Prostate gland (tissue), 2 donors: ENCODE measurements at regions not wholly inside any gene's neighbourhood (a gene's known extent, or its start where the extent isn't known, plus 50 kb on each side); places are given as distances from the start of the nearest gene placed in this dataset.

Source experiments
- DNase-seq: peaks from one replicate; pipeline ENCODE4 v3.0.0-alpha.2; 2019; ENCODE audit warnings: low spot score
- H3K27ac ChIP-seq, 2 donors: fragments of 200-600 bp; sonication (generic); 2 replicates each; pipeline ENCODE4 v1.5.1; 2017 to 2019
- H3K27me3 ChIP-seq: fragments of 200-600 bp; sonication (generic); replicated peaks from 2 replicates; pipeline ENCODE4 v1.5.1; 2019; ENCODE audit not compliant: insufficient read depth
- H3K36me3 ChIP-seq, 2 donors: fragments of 200-600 bp; sonication (generic); 1 replicate in 1 of 2; 2 replicates in 1 of 2; pipeline versions ENCODE4 v1.5.1 to v1.8.1; 2017 to 2019
- H3K4me1 ChIP-seq: fragments of 200-600 bp; sonication (generic); replicated peaks from 2 replicates; pipeline ENCODE4 v1.5.1; 2019
- H3K4me3 ChIP-seq, 2 donors: fragments of 200-600 bp; sonication (generic); 2 replicates each; pipeline ENCODE4 v1.5.1; 2017 to 2019
- H3K9me3 ChIP-seq: fragments of 200-600 bp; sonication (generic); 2 replicates; pipeline ENCODE4 v1.5.1; 2017
- POLR2A ChIP-seq: fragments of 450-650 bp; IDR thresholded peaks from one replicate; pipeline ENCODE4 v1.6.1; 2016; ENCODE audit warnings: antibody characterized with exemption, mild to moderate bottlenecking
- POLR2AphosphoS5 ChIP-seq: sonication (generic); formaldehyde crosslinking; IDR thresholded peaks from one replicate; pipeline ENCODE4 v1.6.1; 2017; ENCODE audit warnings: antibody characterized with exemption
- WGBS: methylation state at CpG from one replicate; pipeline ENCODE4 v1.1.5; 2018; 5-methylcytosine and 5-hydroxymethylcytosine counted together
- intact Hi-C: fragments of 100-400 bp; cut with DNase I; formaldehyde crosslinking; loops from one replicate; pipeline ENCODE4 v1.14.2; 2022
- TF ChIP-seq, protein P1 (sequence below), 4 experiments: fragments of 200-600 bp in 2 of 4; fragments of 450-650 bp in 2 of 4; sonication (generic) in 2 of 4; IDR thresholded peaks; 1 replicate in 3 of 4; 2 replicates in 1 of 4; pipeline ENCODE4 v1.5.1; 2016 to 2019; ENCODE audit warnings: antibody characterized with exemption in 4 of 4, mild to moderate bottlenecking in 2 of 4, moderate library complexity in 2 of 4

DNA sequence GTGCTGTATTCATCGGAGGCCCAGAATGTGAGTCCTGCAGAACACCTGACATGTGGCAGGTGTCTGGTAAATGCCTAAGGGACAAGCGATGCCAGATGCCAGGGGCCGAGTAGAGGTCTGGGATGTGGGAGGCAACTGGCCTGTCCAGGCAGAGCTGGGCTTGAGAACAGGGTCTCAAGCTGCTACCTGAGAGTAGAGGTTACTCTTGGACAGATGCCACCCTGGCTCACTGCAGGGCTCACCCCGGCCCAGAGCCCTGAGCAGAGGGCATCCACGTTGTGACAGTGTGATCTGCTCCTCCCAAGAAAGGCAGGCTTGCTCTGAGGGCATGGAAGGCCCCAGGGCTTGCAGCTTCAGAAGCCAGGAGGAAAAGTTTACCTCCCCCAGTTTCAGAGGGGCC lies 692.0 kb upstream of the ID2 start:
- no peak for DNase-seq
- H3K36me3 ChIP-seq: no peaks in the 10 kb centered on the region
- no peaks in the 10 kb centered on the region for H3K4me1 ChIP-seq
- H3K27me3 ChIP-seq: no peaks in the 10 kb centered on the region
- intact Hi-C loops: no loop called here
- H3K4me3 ChIP-seq: no peak overlapping the region
- H3K9me3 ChIP-seq: no peaks in the 10 kb centered on the region
- 95% methylated on average over 5 of the region's 5 CpGs for WGBS
- no peak overlapping the region for H3K27ac ChIP-seq
- TF ChIP-seq, protein P1, sequence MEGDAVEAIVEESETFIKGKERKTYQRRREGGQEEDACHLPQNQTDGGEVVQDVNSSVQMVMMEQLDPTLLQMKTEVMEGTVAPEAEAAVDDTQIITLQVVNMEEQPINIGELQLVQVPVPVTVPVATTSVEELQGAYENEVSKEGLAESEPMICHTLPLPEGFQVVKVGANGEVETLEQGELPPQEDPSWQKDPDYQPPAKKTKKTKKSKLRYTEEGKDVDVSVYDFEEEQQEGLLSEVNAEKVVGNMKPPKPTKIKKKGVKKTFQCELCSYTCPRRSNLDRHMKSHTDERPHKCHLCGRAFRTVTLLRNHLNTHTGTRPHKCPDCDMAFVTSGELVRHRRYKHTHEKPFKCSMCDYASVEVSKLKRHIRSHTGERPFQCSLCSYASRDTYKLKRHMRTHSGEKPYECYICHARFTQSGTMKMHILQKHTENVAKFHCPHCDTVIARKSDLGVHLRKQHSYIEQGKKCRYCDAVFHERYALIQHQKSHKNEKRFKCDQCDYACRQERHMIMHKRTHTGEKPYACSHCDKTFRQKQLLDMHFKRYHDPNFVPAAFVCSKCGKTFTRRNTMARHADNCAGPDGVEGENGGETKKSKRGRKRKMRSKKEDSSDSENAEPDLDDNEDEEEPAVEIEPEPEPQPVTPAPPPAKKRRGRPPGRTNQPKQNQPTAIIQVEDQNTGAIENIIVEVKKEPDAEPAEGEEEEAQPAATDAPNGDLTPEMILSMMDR (IDR thresholded peaks at IDR 0.05): no peak
- TF ChIP-seq POLR2AphosphoS5: no peak
- TF ChIP-seq POLR2A: no peak

DNA sequence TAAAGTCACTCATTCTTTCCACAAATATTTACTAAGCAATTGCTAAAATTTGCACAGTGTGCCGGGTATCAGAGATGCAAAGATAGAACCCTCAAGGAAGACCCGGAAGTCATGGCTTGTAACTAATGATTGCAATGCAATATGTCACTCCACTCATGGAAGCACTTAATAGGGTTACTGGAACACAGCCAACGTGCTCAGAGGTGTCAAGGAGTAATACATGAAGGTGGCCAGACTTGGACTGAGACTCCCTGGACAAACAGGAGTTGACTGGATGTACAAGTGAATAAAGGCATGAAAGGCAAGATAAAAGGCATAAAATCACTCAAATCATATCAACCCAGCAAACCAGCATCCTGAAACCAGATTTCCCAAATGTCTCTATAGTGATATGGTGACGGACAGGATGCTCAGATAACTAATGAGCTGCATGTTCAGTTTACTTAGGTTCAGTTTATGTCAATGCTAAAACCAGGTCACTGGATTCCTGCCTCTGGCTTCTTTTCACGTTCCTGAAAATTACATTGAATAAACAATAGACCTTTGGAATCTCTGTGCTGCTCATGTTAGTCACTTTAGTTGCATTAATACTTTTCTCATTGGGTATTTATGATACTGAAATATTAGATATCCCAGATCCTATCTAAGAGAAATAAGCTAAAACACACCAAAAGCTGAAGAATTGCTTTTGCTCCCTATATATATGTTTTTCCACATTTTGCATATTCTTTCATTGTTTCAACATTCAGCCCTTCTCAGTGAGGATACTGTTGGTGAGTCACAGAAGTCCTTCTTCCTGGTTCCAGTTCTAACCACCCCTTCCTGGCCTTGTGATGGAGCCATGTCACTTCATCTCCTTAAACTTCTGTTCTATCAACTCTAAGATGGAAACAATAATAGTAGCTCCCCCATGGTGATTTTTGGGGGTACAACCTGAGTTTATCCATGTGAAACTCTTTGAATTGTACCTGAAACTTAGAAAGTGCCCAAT lies 688.9 kb upstream of the ID2 start:
- Histone ChIP-seq H3K4me3 (no peak overlapping the region), H3K27me3 (no peaks in the 10 kb centered on the region), H3K27ac (no peak overlapping the region), H3K4me1 (no peaks in the 10 kb centered on the region), H3K9me3 (no peaks in the 10 kb centered on the region), H3K36me3 (no peaks in the 10 kb centered on the region)
- TF ChIP-seq, protein P1 (IDR thresholded peaks at IDR 0.05): no peak
- TF ChIP-seq POLR2A (no peak), POLR2AphosphoS5 (no peak)
- intact Hi-C loops: no loop called here
- WGBS: 35% methylated on average over 5 of the region's 5 CpGs
- DNase-seq: no peak

DNA sequence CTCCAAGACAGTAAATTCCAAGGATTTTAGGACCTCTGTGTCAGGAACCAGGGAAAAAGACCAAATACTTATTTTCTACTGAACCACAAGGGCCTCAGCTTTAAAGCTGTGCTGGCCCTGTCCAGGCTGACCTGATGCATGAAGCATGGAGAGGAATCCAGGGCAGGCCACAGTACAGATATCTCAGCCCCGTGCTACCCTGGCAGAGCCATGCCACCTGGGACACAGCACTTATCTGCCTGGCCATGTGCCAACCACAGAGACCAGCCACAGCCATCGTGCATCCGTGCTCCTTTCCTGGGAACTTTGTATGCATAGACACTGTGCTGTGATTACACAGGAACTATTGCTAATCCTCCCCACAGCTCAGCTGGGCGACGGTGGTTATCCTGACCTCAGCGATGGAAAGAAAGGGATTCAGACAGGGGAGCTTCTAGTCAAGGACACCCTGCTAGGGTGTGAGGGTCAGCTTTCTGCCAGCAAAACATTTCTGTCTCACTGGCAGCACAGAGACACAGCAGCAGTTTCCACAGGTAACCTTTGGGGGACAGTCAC lies 687.4 kb upstream of the ID2 start:
- no peak overlapping the region for H3K27ac ChIP-seq
- WGBS: 59% methylated on average over 6 of the region's 6 CpGs
- intact Hi-C loops: no loop called here
- H3K4me1 ChIP-seq: no peaks in the 10 kb centered on the region
- no peak for DNase-seq
- no peaks in the 10 kb centered on the region for H3K27me3 ChIP-seq
- H3K4me3 ChIP-seq: no peak overlapping the region
- H3K36me3 ChIP-seq: no peaks in the 10 kb centered on the region
- H3K9me3 ChIP-seq: no peaks in the 10 kb centered on the region
- TF ChIP-seq POLR2A (no peak), POLR2AphosphoS5 (no peak)
- TF ChIP-seq, protein P1 (IDR thresholded peaks at IDR 0.05): no peak

DNA sequence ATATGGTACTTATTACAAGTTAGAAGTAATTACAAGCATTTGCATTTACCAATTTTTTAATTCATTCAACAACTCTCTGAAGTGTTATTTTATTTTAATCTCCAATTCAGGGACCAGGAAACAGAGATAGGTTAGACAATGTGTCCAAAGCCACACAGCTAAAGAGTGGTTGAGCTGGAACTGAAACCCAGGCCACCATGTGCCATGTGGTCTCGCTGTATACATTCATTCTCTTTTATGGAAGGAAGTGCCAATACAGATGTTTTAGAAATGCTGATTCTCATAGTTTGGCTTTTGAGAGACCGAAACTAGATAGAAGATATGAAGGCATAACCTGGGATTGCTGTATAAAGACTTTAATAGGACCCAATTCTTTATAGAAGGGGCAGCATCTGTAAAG lies 684.6 kb upstream of the ID2 start:
- Histone ChIP-seq H3K27me3 (no peaks in the 10 kb centered on the region), H3K4me1 (no peaks in the 10 kb centered on the region), H3K9me3 (no peaks in the 10 kb centered on the region), H3K27ac (no peak overlapping the region), H3K36me3 (no peaks in the 10 kb centered on the region), H3K4me3 (no peak overlapping the region)
- 91% methylated on average over 2 of the region's 2 CpGs for WGBS
- TF ChIP-seq, protein P1 (IDR thresholded peaks at IDR 0.05): no peak
- TF ChIP-seq POLR2A (no peak), POLR2AphosphoS5 (no peak)
- intact Hi-C loops: no loop called here
- no peak for DNase-seq
